DOHH2 (cell line): ENCODE measurements at regions not wholly inside any gene's neighbourhood (a gene's known extent, or its start where the extent isn't known, plus 50 kb on each side); places are given as distances from the start of the nearest gene placed in this dataset.

Source experiments
- H3F3A ChIP-seq: fragments of 200-600 bp; sonication (generic), shearing (Covaris generic); 2 replicates; pipeline ENCODE4 v1.6.0; 2016; ENCODE audit warnings: antibody characterized with exemption, mild to moderate bottlenecking; ENCODE audit not compliant: control insufficient read depth, insufficient read depth
- H3K27ac ChIP-seq: fragments of 200-600 bp; sonication (generic); 2 replicates; pipeline ENCODE4 v1.5.1; 2014; ENCODE audit warnings: low read depth, mild to moderate bottlenecking, low read length, moderate library complexity
- H3K27me3 ChIP-seq: fragments of 200-600 bp; sonication (generic); 2 replicates; pipeline ENCODE4 v1.6.1; 2014; ENCODE audit warnings: mild to moderate bottlenecking, low read length, mixed read lengths; ENCODE audit not compliant: control insufficient read depth
- H3K36me3 ChIP-seq: fragments of 200-600 bp; sonication (generic); 2 replicates; pipeline ENCODE4 v1.6.1; 2014; ENCODE audit warnings: mild to moderate bottlenecking, low read length, moderate library complexity, mixed read lengths; ENCODE audit not compliant: control insufficient read depth
- H3K4me1 ChIP-seq: fragments of 200-600 bp; sonication (generic); 2 replicates; pipeline ENCODE4 v1.6.1; 2014; ENCODE audit warnings: mild to moderate bottlenecking, low read length, mixed read lengths; ENCODE audit not compliant: control insufficient read depth
- H3K4me2 ChIP-seq: fragments of 200-600 bp; sonication (generic); 2 replicates; pipeline ENCODE4 v1.6.0; 2014; ENCODE audit warnings: mild to moderate bottlenecking, low read length, moderate library complexity
- H3K4me3 ChIP-seq: fragments of 200-600 bp; sonication (generic); 2 replicates; pipeline ENCODE4 v1.5.1; 2014; ENCODE audit warnings: mild to moderate bottlenecking, low read length, mixed read lengths
- H3K79me2 ChIP-seq: fragments of 200-600 bp; sonication (generic); 2 replicates; pipeline ENCODE4 v1.6.1; 2014; ENCODE audit warnings: mild to moderate bottlenecking, low read length, mixed read lengths; ENCODE audit not compliant: control insufficient read depth
- H3K9me2 ChIP-seq: fragments of 200-600 bp; sonication (generic); replicated peaks from 2 replicates; pipeline ENCODE4 v1.6.1; 2014; ENCODE audit warnings: mild to moderate bottlenecking, low read length, mixed read lengths; ENCODE audit not compliant: control insufficient read depth
- H3K9me3 ChIP-seq: fragments of 200-600 bp; sonication (generic); 2 replicates; pipeline ENCODE4 v1.6.1; 2014; ENCODE audit warnings: antibody characterized with exemption, low read length, mixed read lengths; ENCODE audit not compliant: control insufficient read depth, insufficient read depth
- H4K20me1 ChIP-seq: fragments of 200-600 bp; sonication (generic); 2 replicates; pipeline ENCODE4 v1.6.0; 2014; ENCODE audit warnings: low read depth, mild to moderate bottlenecking, antibody characterized with exemption, low read length, moderate library complexity; ENCODE audit not compliant: control insufficient read depth, insufficient read depth
- EZH2phosphoT487 ChIP-seq: fragments of 200-600 bp; sonication (generic); IDR thresholded peaks from 2 replicates; pipeline ENCODE4 v1.6.1; 2017; ENCODE audit warnings: borderline replicate concordance, mild to moderate bottlenecking, antibody characterized with exemption, low read length, moderate library complexity, mixed read lengths
- TF ChIP-seq, protein P1 (sequence below): fragments of 200-600 bp; sonication (generic); IDR thresholded peaks from one replicate; pipeline ENCODE4 v1.5.1; 2014; ENCODE audit warnings: antibody characterized with exemption, mild to moderate bottlenecking, low read depth, low read length; ENCODE audit not compliant: poor library complexity, severe bottlenecking

DNA sequence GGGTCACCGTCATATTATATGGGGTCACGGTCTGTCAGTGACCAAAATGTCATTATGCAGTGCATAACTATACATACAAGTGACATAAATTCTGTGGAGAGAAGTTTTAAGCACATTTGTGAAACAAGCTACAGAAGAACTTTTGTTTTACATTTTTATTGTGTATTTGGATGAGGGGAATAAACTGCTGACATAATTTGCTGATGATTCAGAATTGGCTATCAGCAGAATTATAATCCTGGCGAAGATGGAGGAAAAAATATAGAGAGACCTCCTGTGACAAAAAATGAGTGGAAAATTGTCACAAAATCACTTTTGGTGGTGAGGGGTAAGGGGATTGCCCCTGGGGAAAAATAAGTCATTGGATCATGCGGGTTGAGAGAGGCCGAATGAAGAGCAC lies 116.3 kb upstream of the ANKRD55 start:
- no peak overlapping the region for H3K4me3 ChIP-seq
- H3K79me2 ChIP-seq: no peaks in the 10 kb centered on the region
- no peaks in the 10 kb centered on the region for H3F3A ChIP-seq
- TF ChIP-seq, protein P1, sequence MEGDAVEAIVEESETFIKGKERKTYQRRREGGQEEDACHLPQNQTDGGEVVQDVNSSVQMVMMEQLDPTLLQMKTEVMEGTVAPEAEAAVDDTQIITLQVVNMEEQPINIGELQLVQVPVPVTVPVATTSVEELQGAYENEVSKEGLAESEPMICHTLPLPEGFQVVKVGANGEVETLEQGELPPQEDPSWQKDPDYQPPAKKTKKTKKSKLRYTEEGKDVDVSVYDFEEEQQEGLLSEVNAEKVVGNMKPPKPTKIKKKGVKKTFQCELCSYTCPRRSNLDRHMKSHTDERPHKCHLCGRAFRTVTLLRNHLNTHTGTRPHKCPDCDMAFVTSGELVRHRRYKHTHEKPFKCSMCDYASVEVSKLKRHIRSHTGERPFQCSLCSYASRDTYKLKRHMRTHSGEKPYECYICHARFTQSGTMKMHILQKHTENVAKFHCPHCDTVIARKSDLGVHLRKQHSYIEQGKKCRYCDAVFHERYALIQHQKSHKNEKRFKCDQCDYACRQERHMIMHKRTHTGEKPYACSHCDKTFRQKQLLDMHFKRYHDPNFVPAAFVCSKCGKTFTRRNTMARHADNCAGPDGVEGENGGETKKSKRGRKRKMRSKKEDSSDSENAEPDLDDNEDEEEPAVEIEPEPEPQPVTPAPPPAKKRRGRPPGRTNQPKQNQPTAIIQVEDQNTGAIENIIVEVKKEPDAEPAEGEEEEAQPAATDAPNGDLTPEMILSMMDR: no peak
- TF ChIP-seq EZH2phosphoT487: no peak
- no peaks in the 10 kb centered on the region for H4K20me1 ChIP-seq
- no peaks in the 10 kb centered on the region for H3K36me3 ChIP-seq
- H3K9me2 ChIP-seq: no peaks in the 10 kb centered on the region
- peaks cover 16% of the 10 kb centered on the region for H3K4me1 ChIP-seq
- peaks cover 3% of the 10 kb centered on the region; the same call in 1 of the 2 replicates for H3K9me3 ChIP-seq
- no peaks in the 10 kb centered on the region for H3K27me3 ChIP-seq
- no peak overlapping the region for H3K27ac ChIP-seq
- H3K4me2 ChIP-seq: no peak overlapping the region

DNA sequence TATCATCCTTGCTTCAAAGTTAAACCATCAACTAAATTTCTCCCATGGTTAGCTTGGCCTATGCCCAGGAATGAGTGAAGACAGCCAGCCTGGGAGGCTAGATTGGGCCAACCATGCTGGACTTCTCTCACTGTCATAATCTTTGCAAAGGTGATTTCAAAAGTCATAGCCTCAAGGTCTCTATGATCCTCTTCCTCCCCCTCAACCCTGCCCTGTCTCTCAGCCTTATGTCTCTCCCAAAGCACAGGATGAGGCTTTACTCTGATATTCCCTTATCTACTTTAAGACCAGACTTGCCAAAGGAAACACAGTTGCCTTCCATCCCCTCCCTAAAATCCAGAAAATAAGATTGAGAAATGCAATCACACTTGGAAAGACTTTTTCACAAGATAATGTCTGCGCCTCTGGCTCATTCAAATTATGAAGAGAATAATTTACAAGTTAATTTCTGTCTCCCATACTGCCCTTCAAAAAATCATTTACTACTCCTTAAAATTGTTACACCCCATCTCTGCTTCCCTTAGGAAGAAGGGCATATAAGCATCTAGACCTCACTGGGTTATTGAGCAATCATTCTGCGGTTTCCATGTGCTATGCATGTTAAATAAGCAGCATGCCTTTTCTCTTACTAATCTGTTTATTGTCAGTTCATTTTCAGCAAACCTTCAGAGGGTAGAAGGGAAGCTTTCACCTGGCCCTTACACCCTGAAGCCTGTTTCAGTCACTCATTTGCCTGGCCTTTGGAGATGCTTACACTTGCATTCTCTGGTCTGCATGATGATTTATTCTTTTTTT lies 113.8 kb upstream of the ANKRD55 start:
- Histone ChIP-seq H3F3A (no peaks in the 10 kb centered on the region), H3K27ac (no peak overlapping the region), H3K4me2 (no peak overlapping the region), H3K9me2 (no peaks in the 10 kb centered on the region), H4K20me1 (no peaks in the 10 kb centered on the region), H3K4me1 (peaks cover 37% of the 10 kb centered on the region), H3K36me3 (no peaks in the 10 kb centered on the region), H3K27me3 (no peaks in the 10 kb centered on the region), H3K79me2 (no peaks in the 10 kb centered on the region), H3K9me3 (peaks cover 3% of the 10 kb centered on the region; the same call in 1 of the 2 replicates), H3K4me3 (no peak overlapping the region)
- TF ChIP-seq, protein P1: no peak
- TF ChIP-seq EZH2phosphoT487: no peak

DNA sequence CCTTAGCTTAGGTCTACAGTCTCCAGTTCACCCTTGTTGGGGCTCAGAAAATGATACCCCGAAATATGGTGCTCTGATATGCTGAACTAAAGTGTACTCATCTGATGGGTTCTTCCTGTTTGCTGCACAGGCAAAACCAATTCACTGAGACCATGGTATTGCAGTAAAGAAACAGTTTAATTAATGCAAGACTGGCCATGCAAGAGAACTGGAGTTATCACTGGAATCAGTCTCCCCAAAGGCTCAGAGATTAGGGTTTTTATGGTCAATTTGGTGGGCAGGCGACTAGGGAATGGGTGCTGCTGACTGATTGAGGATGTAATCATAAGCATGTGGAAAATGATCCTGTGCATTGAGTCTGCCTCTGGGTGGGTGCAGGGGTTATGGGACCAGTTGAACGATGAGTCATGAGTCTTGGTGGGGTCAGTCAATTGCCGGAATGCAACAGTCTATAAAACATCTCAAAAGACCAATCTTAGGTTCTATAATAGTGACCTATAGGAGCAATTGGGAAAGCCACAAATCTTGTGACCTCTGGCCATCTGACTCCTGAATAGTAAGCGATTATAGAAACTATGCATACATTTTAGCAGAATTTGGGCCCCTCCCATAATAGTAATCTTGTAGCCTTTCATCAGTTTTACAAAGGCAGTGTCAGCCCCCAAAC lies 113.0 kb upstream of the ANKRD55 start:
- H3K9me2 ChIP-seq: no peaks in the 10 kb centered on the region
- no peaks in the 10 kb centered on the region for H3F3A ChIP-seq
- TF ChIP-seq, protein P1: no peak
- no peak for TF ChIP-seq EZH2phosphoT487
- H3K79me2 ChIP-seq: no peaks in the 10 kb centered on the region
- H4K20me1 ChIP-seq: no peaks in the 10 kb centered on the region
- H3K27me3 ChIP-seq: no peaks in the 10 kb centered on the region
- no peak overlapping the region for H3K27ac ChIP-seq
- no peaks in the 10 kb centered on the region for H3K36me3 ChIP-seq
- H3K9me3 ChIP-seq: peaks cover 3% of the 10 kb centered on the region; the same call in 1 of the 2 replicates
- no peak overlapping the region for H3K4me3 ChIP-seq
- peaks cover 37% of the 10 kb centered on the region for H3K4me1 ChIP-seq
- H3K4me2 ChIP-seq: no peak overlapping the region
